K562 (cell line): ENCODE measurements at regions not wholly inside any gene's neighbourhood (a gene's known extent, or its start where the extent isn't known, plus 50 kb on each side); places are given as distances from the start of the nearest gene placed in this dataset.

Experiments used
- ATAC-seq: fragments of 200-7000 bp; cut with Tn5 transposase; 3 replicates; pipeline ENCODE4 v1.9.1; 2020; ENCODE audit warnings: moderate library complexity
- BruUV-seq: library from RNA; stranded (reverse); fragments of 400-500 nt; replicated peaks from 2 replicates; lab custom pipeline; 2021; lab: Mats Ljungman, UMichigan
- CTCF ChIA-PET: fragments of 300-600 bp; formaldehyde crosslinking; extraction: SDS; loops from one replicate; lab custom pipeline; 2021; ENCODE audit warnings: low intra/inter-chr PET ratio; lab: Yijun Ruan, JAX
- POLR2A ChIA-PET: fragments of 300-600, 350-650 bp; sonication (Branson Sonifier 250); formaldehyde crosslinking; extraction: SDS; loops from one replicate; lab custom pipeline; 2021; ENCODE audit warnings: antibody characterized with exemption, inconsistent platforms; lab: Yijun Ruan, JAX
- DNase-seq, 4 experiments: peaks; one replicate each; pipeline versions ENCODE4 v3.0.0 to v3.0.0-alpha.2; 2011 to 2018; ENCODE audit warnings: low spot score in 3 of 4, mixed read lengths in 3 of 4; ENCODE audit errors: extremely low read depth in 1 of 4
- FAIRE-seq: peaks from 2 replicates; lab custom pipeline; 2011; peaks lifted over from hg19 to GRCh38; lab: Jason Lieb, UNC
- H2AFZ ChIP-seq: 2 replicates; pipeline ENCODE4 v1.6.0; 2011; ENCODE audit warnings: low read depth, low read length, control low read depth, inconsistent platforms
- H3K27ac ChIP-seq: fragments of 200-600 bp; 3 replicates; pipeline ENCODE4 v1.8.0; 2011; ENCODE audit warnings: low read depth, mild to moderate bottlenecking, control low read depth, inconsistent platforms, low read length, moderate library complexity, mixed read lengths; ENCODE audit errors: extremely low read depth
- H3K27me3 ChIP-seq, 2 experiments: fragments of 300-600 bp in 1 of 2; 2 replicates in 1 of 2; 3 replicates in 1 of 2; pipeline versions ENCODE4 v1.6.0 to v1.8.0; 2011; ENCODE audit warnings: inconsistent platforms in 2 of 2, low read length in 2 of 2, mild to moderate bottlenecking in 1 of 2, mixed read lengths in 1 of 2, moderate library complexity in 1 of 2; ENCODE audit not compliant: control insufficient read depth in 2 of 2, insufficient read depth in 2 of 2
- H3K36me3 ChIP-seq: fragments of 300-600 bp; 3 replicates; pipeline ENCODE4 v1.8.0; 2011; ENCODE audit warnings: mild to moderate bottlenecking, low read length, inconsistent platforms; ENCODE audit not compliant: control insufficient read depth, insufficient read depth
- H3K4me1 ChIP-seq, 2 experiments: fragments of 200-600 bp in 1 of 2; replicated peaks in 1 of 2; 2 replicates in 1 of 2; 3 replicates in 1 of 2; pipeline versions ENCODE4 v1.5.1 to v1.8.0; 2011; ENCODE audit warnings: inconsistent platforms in 2 of 2, low read length in 2 of 2, mild to moderate bottlenecking in 1 of 2, mixed read lengths in 1 of 2, moderate library complexity in 1 of 2; ENCODE audit not compliant: control insufficient read depth in 2 of 2, insufficient read depth in 2 of 2
- H3K4me2 ChIP-seq: 2 replicates; pipeline ENCODE4 v1.6.1; 2011; ENCODE audit warnings: low read length, control low read depth, inconsistent platforms, mixed read lengths; ENCODE audit not compliant: insufficient read depth
- H3K4me3 ChIP-seq: fragments of 200-600 bp; sonication (generic), shearing (Covaris generic); 2 replicates; pipeline ENCODE4 v1.5.1; 2016; ENCODE audit warnings: control low read depth, inconsistent platforms
- H3K79me2 ChIP-seq: fragments of 200-600 bp; 3 replicates; pipeline ENCODE4 v1.8.0; 2011; ENCODE audit warnings: low read length, inconsistent platforms; ENCODE audit not compliant: control insufficient read depth, insufficient read depth
- H3K9ac ChIP-seq, 2 experiments: 2 replicates each; pipeline versions ENCODE4 v1.6.0 to v1.6.1; 2011; ENCODE audit warnings: low read depth in 2 of 2, low read length in 2 of 2, control low read depth in 1 of 2, inconsistent platforms in 1 of 2, mild to moderate bottlenecking in 1 of 2, mixed read lengths in 1 of 2; ENCODE audit not compliant: insufficient read depth in 1 of 2
- H3K9me1 ChIP-seq: one replicate; pipeline ENCODE4 v1.6.0; 2011; ENCODE audit warnings: inconsistent platforms, mild to moderate bottlenecking, low read length, moderate library complexity; ENCODE audit not compliant: control insufficient read depth, insufficient read depth
- H3K9me3 ChIP-seq: replicated peaks from 2 replicates; pipeline ENCODE4 v1.5.1; 2011; ENCODE audit warnings: low read depth, low read length, inconsistent platforms; ENCODE audit not compliant: control insufficient read depth, insufficient read depth
- H4K20me1 ChIP-seq: replicated peaks from 2 replicates; pipeline ENCODE4 v1.6.1; 2011; ENCODE audit warnings: low read length, inconsistent platforms, mixed read lengths; ENCODE audit not compliant: control insufficient read depth, insufficient read depth
- CBX3 ChIP-seq, 2 experiments: IDR thresholded peaks; 1 replicate in 1 of 2; 2 replicates in 1 of 2; pipeline ENCODE4 v1.6.1; 2012; ENCODE audit warnings: inconsistent platforms in 2 of 2, low read length in 2 of 2, borderline replicate concordance in 1 of 2, control low read depth in 1 of 2
- E2F6 ChIP-seq, 2 experiments: IDR thresholded peaks; 2 replicates each; pipeline ENCODE4 v1.6.1; 2011; ENCODE audit warnings: borderline replicate concordance in 1 of 2, control low read depth in 1 of 2, low read depth in 1 of 2, low read length in 1 of 2, mild to moderate bottlenecking in 1 of 2, mixed read lengths in 1 of 2, moderate library complexity in 1 of 2; ENCODE audit not compliant: insufficient read depth in 1 of 2, insufficient read length in 1 of 2, poor library complexity in 1 of 2, severe bottlenecking in 1 of 2; ENCODE audit errors: extremely low read depth in 1 of 2
- ETS2 ChIP-seq: IDR thresholded peaks from 2 replicates; pipeline ENCODE4 v1.6.1; 2016; ENCODE audit warnings: borderline replicate concordance, missing genetic modification characterization, mild to moderate bottlenecking, moderate library complexity, missing compliant biosample characterization; ENCODE audit not compliant: poor library complexity, severe bottlenecking
- GTF2A2 ChIP-seq: IDR thresholded peaks from 2 replicates; pipeline ENCODE4 v1.6.1; 2016; ENCODE audit warnings: mild to moderate bottlenecking, missing genetic modification characterization, missing compliant biosample characterization
- HNRNPUL1 ChIP-seq: fragments of 200-400 bp; formaldehyde crosslinking; IDR thresholded peaks from 2 replicates; pipeline ENCODE4 v1.6.1; 2017; ENCODE audit warnings: low read length
- IFI16 ChIP-seq: fragments of 250-450 bp; sonication (Bioruptor Pico); IDR thresholded peaks from 2 replicates; pipeline ENCODE4 v2.1.2; 2022; ENCODE audit warnings: mild to moderate bottlenecking, inconsistent platforms
- SMARCB1 ChIP-seq: IDR thresholded peaks from 2 replicates; pipeline ENCODE4 v1.6.1; 2011; ENCODE audit warnings: improper control_type of control experiment, low read depth; ENCODE audit not compliant: insufficient read length
- XRCC5 ChIP-seq: fragments of 200-400 bp; formaldehyde crosslinking; IDR thresholded peaks from 2 replicates; pipeline ENCODE4 v1.6.1; 2017; ENCODE audit warnings: low read depth, mild to moderate bottlenecking, low read length
- ZNF217 ChIP-seq: sonication (generic); formaldehyde crosslinking; IDR thresholded peaks from 2 replicates; pipeline ENCODE4 v1.8.0; 2022; ENCODE audit warnings: mild to moderate bottlenecking, missing genetic modification reagents
- ZNF79 ChIP-seq: fragments of 250-450 bp; sonication (Bioruptor Pico); IDR thresholded peaks from 2 replicates; pipeline ENCODE4 v1.4.0; 2020; ENCODE audit warnings: low read depth, mild to moderate bottlenecking, moderate library complexity
- WGBS: fragments of 100-300 bp; shearing (Covaris generic); methylation state at CpG from one replicate; pipeline ENCODE4 v1.1.6; 2016; ENCODE audit warnings: low coverage, mixed read lengths; ENCODE audit not compliant: insufficient coverage; ENCODE audit errors: missing lambda C conversion rate; 5-methylcytosine and 5-hydroxymethylcytosine counted together
- in situ Hi-C: fragments of 300-500 bp; cut with MboI; formaldehyde crosslinking; loops from 4 replicates; pipeline ENCODE4 v1.15.0; 2018; ENCODE audit warnings: inconsistent platforms, mixed read lengths
- intact Hi-C: fragments of 100-400 bp; cut with micrococcal nuclease; formaldehyde crosslinking; loops from 2 replicates; pipeline ENCODE4 v1.14.2; 2022

- no peak for FAIRE-seq
- no peaks in the 10 kb centered on the region for H3K36me3 ChIP-seq
- H3K27ac ChIP-seq, result no peak overlapping the region
- H3K9ac ChIP-seq, result no peak overlapping the region
- 0% methylated on average over 5 of the region's 5 CpGs for WGBS
- BruUV-seq, result no TSS peak
- TF ChIP-seq IFI16 (CRISPR knock-in tag) (no peak), HNRNPUL1 (no peak), SMARCB1 (no peak), E2F6 (IDR thresholded peaks at IDR 0.05; ENCODE audit: borderline replicate concordance in 1 of 2, extremely low read depth in 1 of 2, insufficient read depth in 1 of 2, insufficient read length in 1 of 2, low read depth in 1 of 2, low read length in 1 of 2, poor library complexity in 1 of 2, severe bottlenecking in 1 of 2) (no peak), CBX3 (IDR thresholded peaks at IDR 0.05; ENCODE audit: borderline replicate concordance in 1 of 2, low read length in 2 of 2) (no peak), ZNF217 (CRISPR knock-in tag) (no peak), ETS2 (no peak), XRCC5 (no peak), GTF2A2 (no peak), ZNF79 (CRISPR knock-in tag) (no peak)
- H3K4me3 ChIP-seq, result no peak overlapping the region
- DNase-seq, result no peak
- no peak for ATAC-seq
- H3K4me1 ChIP-seq, result no peaks in the 10 kb centered on the region
- no peaks in the 10 kb centered on the region for H3K27me3 ChIP-seq
- no peak overlapping the region for H3K4me2 ChIP-seq
- POLR2A ChIA-PET, result no interaction called here
- no peak overlapping the region for H2AFZ ChIP-seq
- intact Hi-C loops (no loop called here), in situ Hi-C loops (no loop called here)
- no peaks in the 10 kb centered on the region for H4K20me1 ChIP-seq
- no peaks in the 10 kb centered on the region for H3K79me2 ChIP-seq
- CTCF ChIA-PET, result interaction anchor here (0.7 kb wide), 1 partner anchor 682 kb away, joined by 3 read pairs; no protein-coding TSS in a partner anchor
- H3K9me3 ChIP-seq, result no peaks in the 10 kb centered on the region
- H3K9me1 ChIP-seq, result no peaks in the 10 kb centered on the region
Measured at GRCh38 chr2:181304011-181304844, 153.0 kb upstream of the ITGA4 start.
